Activated CD4-positive, alpha-beta memory T cell treated with anti-CD3 and anti-CD28 coated beads, Interleukin-2, amount 10 ng/mL, durations not matched to agents 7 days and 5 days (primary cell): ENCODE measurements at regions not wholly inside any gene's neighbourhood (a gene's known extent, or its start where the extent isn't known, plus 50 kb on each side); places are given as distances from the start of the nearest gene placed in this dataset.

Source experiments
- CTCF ChIA-PET: fragments of 350-600 bp; sonication (Branson Sonifier 250); formaldehyde crosslinking; loops from one replicate; lab custom pipeline; 2021; ENCODE audit warnings: antibody characterized with exemption, inconsistent platforms; lab: Charles Lee
- POLR2A ChIA-PET: fragments of 350-600 bp; sonication (Branson Sonifier 250); formaldehyde crosslinking; loops from one replicate; lab custom pipeline; 2021; ENCODE audit warnings: antibody characterized with exemption; lab: Charles Lee
- DNase-seq: peaks from one replicate; pipeline ENCODE4 v3.0.0-alpha.2; 2020
- H3K27ac Mint-ChIP-seq: one replicate; pipeline ENCODE4 v1.8.0; 2021; ENCODE audit warnings: mild to moderate bottlenecking, mixed read lengths
- H3K27me3 Mint-ChIP-seq: one replicate; pipeline ENCODE4 v1.8.0; 2021; ENCODE audit warnings: mixed read lengths
- H3K36me3 Mint-ChIP-seq: one replicate; pipeline ENCODE4 v1.8.0; 2021; ENCODE audit warnings: low read depth, mixed read lengths
- H3K4me1 Mint-ChIP-seq: one replicate; pipeline ENCODE4 v1.8.0; 2021; ENCODE audit warnings: mixed read lengths
- H3K4me3 Mint-ChIP-seq: one replicate; pipeline ENCODE4 v1.8.0; 2021; ENCODE audit warnings: mild to moderate bottlenecking, mixed read lengths
- H3K9me3 Mint-ChIP-seq: one replicate; pipeline ENCODE4 v1.8.0; 2021; ENCODE audit warnings: mixed read lengths

DNA sequence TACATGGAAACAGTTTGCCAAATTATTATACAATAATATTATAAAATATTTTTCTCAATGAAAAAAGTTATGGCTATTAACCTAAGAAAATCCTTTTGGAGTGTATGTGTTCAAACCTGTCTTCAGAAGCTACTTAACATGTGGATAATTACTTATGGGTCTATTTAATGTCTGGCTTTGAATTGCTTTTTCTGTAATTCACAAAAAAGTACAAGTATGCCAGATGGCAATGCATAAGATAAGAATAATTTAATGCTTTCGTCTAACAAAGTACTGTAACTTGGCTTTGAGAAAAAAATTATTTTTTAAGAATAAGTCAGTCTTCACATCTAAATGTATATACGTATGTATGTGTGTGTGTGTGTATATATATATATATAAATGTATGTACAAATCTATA is 1073.0 kb downstream of the TDRD15 start:
- Mint-ChIP-seq H3K36me3 (no peaks in the 10 kb centered on the region), H3K4me1 (no peaks in the 10 kb centered on the region), H3K27ac (no peak overlapping the region), H3K27me3 (no peaks in the 10 kb centered on the region), H3K9me3 (no peaks in the 10 kb centered on the region), H3K4me3 (no peak overlapping the region)
- DNase-seq: no peak
- POLR2A ChIA-PET: no interaction called here
- CTCF ChIA-PET: no interaction called here

DNA sequence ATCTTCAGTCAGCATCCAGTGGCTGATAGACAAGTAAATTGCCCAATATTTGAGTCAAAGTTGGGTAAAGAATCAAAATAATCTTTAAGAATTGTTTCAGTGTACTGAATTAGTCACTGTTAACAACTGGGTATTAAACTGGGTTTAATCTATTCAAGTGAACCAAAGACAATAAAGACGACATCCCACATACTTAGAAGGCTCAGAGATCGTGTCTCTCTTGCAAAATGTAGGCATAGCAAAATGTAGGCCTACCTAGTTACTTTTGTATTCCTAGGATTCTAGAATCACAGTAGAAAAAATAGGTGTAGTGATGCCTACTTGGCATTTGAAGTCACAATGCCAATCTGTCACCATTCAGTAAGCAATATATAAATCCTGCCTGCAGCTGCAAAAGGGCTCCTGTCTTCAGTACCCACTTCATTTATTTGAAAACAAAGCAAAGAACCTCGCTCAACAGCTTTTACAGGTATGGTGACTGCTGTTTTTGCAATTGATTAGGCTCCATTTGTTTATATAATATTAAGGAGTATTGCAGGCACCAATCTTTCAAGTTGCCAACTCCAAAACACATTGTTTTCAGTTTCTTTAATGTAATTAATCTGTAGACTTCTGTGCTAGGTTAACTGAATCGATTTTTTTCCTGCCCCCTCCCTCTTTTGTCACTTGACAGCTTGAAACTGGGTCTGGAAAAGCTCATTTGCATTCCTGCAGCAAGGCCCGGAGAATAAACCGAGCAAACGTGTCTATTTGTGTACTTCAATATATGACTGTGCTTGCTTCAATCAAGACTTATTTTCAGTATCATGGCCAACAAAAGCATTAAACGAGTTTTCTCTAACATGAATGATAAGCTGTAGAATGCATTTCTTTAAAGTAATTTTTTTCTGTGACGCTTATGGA is 1074.9 kb downstream of the TDRD15 start:
- ChIA-PET POLR2A (no interaction called here), CTCF (no interaction called here)
- no peak for DNase-seq
- Mint-ChIP-seq H3K9me3 (no peaks in the 10 kb centered on the region), H3K4me3 (no peak overlapping the region), H3K36me3 (no peaks in the 10 kb centered on the region), H3K27ac (no peak overlapping the region), H3K4me1 (no peaks in the 10 kb centered on the region), H3K27me3 (no peaks in the 10 kb centered on the region)

DNA sequence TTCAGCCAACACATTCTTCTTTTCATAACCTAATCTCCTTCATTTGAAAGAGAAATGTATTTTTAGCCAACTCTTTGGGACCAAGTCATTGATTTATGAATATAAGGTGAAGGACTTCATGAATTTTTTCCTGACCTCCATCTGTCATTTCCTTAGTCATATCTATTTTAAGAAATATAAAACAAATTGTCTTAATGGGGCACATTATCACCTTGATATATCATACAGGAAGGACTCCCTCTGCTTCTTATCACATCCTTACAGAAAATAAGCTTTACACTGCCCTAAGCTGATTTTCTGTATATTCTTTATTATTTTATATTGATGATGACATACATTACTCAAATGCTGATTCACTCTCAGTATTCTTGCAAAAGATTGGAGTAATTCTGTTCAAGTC is 1076.2 kb downstream of the TDRD15 start:
- ChIA-PET POLR2A (no interaction called here), CTCF (no interaction called here)
- DNase-seq: no peak

DNA sequence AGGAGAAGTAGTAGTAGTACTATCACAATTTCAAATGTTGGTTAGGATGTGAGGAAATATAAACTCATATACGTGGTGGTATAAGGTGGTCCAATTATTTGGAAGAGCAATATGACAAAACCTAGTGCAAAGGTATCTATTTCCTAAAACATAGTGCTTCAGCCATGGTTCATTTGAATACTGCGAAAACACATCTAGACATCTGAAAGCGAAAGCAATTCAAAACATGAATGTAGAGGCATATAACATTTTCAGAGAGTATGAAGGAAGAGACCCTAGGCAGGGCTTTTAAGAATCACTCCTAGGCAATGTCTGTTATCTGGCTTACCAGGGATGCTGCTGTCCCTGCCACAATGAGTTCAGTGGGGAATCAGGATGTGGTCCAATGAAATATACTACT is 1085.8 kb downstream of the TDRD15 start:
- H3K9me3 Mint-ChIP-seq: peaks cover 11% of the 10 kb centered on the region
- no peak overlapping the region for H3K27ac Mint-ChIP-seq
- no peak for DNase-seq
- no peaks in the 10 kb centered on the region for H3K4me1 Mint-ChIP-seq
- CTCF ChIA-PET: no interaction called here
- H3K27me3 Mint-ChIP-seq: no peaks in the 10 kb centered on the region
- H3K4me3 Mint-ChIP-seq: no peak overlapping the region
- H3K36me3 Mint-ChIP-seq: no peaks in the 10 kb centered on the region
- POLR2A ChIA-PET: no interaction called here

More for the DNA sequence above, 1076.2 kb downstream of the TDRD15 start:
- Mint-ChIP-seq H3K27ac (no peak overlapping the region), H3K4me1 (no peaks in the 10 kb centered on the region), H3K27me3 (no peaks in the 10 kb centered on the region), H3K4me3 (no peak overlapping the region), H3K9me3 (no peaks in the 10 kb centered on the region), H3K36me3 (no peaks in the 10 kb centered on the region)

DNA sequence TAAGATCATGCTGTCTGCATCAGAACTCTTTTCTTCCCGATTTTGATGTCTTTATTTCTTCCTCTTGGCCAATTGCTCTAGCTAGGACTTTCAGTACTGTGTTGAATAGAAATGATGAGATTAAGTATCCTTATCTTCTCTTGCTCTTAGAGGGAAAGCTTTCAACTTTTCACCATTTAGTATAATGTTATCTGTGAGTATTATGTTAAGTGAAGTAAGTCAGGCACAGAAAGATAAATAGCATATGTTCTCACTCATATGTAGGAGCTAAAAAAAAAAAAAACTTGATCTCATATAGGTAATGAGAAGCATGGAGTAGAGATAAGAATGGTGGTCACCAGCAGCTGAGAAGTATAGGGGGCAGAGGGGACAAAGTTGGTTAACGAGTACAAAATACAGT is 1089.5 kb downstream of the TDRD15 start:
- Mint-ChIP-seq H3K9me3 (peaks cover 8% of the 10 kb centered on the region), H3K27me3 (no peaks in the 10 kb centered on the region), H3K36me3 (no peaks in the 10 kb centered on the region), H3K4me1 (no peaks in the 10 kb centered on the region), H3K27ac (no peak overlapping the region), H3K4me3 (no peak overlapping the region)
- ChIA-PET POLR2A (no interaction called here), CTCF (no interaction called here)
- no peak for DNase-seq

DNA sequence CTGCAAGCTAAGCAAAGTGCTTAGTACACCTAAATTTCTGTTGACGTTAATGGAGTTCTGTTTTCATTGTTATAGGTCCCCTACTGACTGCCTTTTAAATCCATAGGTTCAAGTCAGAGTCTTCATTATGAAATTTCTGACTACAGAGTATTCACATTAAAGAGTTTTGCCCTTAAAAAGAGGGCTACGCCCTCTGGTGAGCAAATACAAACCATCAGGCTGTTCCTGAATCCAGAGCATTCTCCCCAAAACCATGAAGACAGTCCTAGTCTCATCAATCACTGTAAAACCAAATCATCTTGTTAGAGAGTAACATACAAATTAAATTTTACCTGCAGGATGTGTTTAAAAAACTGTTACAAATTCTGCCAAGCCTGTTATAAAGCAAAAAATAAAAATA is 1091.7 kb downstream of the TDRD15 start:
- Mint-ChIP-seq H3K27ac (no peak overlapping the region), H3K27me3 (no peaks in the 10 kb centered on the region), H3K36me3 (no peaks in the 10 kb centered on the region), H3K4me1 (no peaks in the 10 kb centered on the region), H3K4me3 (no peak overlapping the region), H3K9me3 (peaks cover 9% of the 10 kb centered on the region)
- POLR2A ChIA-PET: no interaction called here
- CTCF ChIA-PET: no interaction called here
- no peak for DNase-seq

DNA sequence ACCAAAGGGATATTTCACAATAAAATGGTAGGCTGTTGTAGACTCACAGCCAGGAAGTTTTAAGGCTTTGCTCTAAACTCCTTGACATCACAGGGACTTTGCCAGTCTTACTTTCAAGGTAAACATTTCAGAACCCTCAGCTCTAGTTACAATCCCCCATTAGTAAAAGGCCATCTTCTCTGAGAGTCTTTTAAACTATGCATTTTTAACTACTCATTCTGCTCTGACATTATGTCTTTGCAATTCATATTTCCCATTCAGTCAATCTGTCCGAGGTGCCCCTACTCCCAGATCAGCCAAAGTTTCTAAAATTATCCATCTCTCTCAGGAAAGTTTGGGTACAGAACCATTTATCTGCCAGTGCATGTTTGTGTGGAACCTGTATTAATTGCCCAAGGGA is 1094.1 kb downstream of the TDRD15 start:
- Mint-ChIP-seq H3K4me1 (no peaks in the 10 kb centered on the region), H3K27ac (no peak overlapping the region), H3K27me3 (no peaks in the 10 kb centered on the region), H3K9me3 (peaks cover 12% of the 10 kb centered on the region), H3K36me3 (no peaks in the 10 kb centered on the region), H3K4me3 (no peak overlapping the region)
- CTCF ChIA-PET: no interaction called here
- POLR2A ChIA-PET: no interaction called here
- DNase-seq: no peak

DNA sequence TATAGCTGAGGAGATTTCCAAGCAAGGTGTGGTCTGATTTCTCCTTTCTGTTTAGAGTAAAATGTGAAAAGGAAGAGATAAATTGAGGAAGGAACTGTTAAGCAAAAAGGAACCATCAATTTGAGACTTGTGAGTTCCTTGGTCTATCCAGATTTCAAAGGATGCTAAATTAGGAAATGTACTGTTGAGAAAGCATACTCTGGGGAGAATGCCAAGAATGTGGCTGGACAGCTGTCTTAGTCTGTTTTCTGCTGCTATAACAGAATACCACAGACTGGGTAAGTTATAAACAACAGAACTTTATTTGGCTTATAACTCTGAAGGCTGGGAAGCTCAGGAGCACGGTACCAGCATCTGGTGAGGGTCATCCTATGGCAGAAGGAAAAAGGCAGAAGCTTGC is 1097.2 kb downstream of the TDRD15 start:
- no peak overlapping the region for H3K27ac Mint-ChIP-seq
- no peak for DNase-seq
- no peaks in the 10 kb centered on the region for H3K27me3 Mint-ChIP-seq
- ChIA-PET CTCF (no interaction called here), POLR2A (no interaction called here)
- H3K9me3 Mint-ChIP-seq: peaks cover 18% of the 10 kb centered on the region
- no peak overlapping the region for H3K4me3 Mint-ChIP-seq
- no peaks in the 10 kb centered on the region for H3K4me1 Mint-ChIP-seq
- H3K36me3 Mint-ChIP-seq: no peaks in the 10 kb centered on the region

DNA sequence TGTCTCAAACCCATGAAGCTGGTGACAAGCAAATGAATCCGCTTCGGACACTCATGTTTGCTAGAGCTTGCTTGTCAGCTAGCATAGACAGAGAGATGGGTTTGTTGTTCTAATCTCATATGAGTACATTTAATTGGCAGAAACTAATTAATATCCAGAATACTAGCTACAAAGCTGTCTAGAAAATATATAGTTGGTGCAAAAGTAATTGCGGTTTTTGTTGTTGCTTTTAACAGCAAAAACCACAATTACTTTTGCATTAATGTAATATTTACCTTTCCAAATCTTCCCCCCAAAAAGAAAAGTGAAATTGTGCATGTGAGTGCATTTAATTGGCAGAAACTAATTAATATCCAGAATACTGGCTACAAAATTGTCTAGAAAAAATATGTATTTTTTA is 1115.2 kb downstream of the TDRD15 start:
- ChIA-PET CTCF (no interaction called here), POLR2A (no interaction called here)
- no peak overlapping the region for H3K4me3 Mint-ChIP-seq
- no peaks in the 10 kb centered on the region for H3K4me1 Mint-ChIP-seq
- no peak overlapping the region for H3K27ac Mint-ChIP-seq
- DNase-seq: no peak
- H3K9me3 Mint-ChIP-seq: peaks cover 7% of the 10 kb centered on the region
- no peaks in the 10 kb centered on the region for H3K36me3 Mint-ChIP-seq
- H3K27me3 Mint-ChIP-seq: no peaks in the 10 kb centered on the region

DNA sequence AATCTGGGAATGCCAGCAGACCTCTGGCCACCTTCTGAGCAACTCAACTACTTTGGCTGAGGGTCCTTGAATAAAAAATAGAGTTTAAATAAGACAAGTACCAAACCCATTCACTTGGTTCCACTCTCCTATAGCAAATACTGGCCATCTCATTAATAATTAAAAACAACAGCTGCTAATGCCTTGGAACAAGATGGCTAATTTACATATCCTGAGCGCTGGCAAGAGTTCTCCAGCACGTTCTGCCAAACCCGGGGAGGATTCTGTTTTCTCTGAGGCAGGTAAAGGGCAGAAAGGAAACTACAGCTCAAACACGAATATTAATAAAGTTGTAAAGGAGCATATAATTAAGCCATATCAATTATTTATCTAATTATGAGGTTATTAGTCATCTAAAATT is 1123.7 kb downstream of the TDRD15 start:
- H3K4me3 Mint-ChIP-seq: no peak overlapping the region
- CTCF ChIA-PET: no interaction called here

DNA sequence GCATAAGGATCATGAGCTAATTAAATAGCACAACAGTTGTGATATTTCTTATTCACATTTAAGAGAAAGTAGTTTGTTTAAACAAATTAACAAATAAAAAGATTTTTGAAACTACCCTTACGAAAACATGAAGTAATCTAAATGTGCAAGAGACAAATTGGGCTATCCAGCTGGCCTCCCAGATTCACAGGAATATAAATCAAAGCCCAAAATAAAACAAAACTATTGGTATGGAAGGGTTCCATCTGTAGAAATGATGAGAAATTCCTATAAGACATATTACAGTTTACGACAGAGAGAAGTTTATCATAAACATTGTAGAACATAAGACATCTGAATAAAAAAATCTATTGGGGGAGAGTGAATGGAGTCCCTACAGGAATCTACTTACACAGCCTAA is 1125.1 kb downstream of the TDRD15 start:
- POLR2A ChIA-PET: no interaction called here
- no peak overlapping the region for H3K4me3 Mint-ChIP-seq
- no peaks in the 10 kb centered on the region for H3K36me3 Mint-ChIP-seq
- H3K4me1 Mint-ChIP-seq: no peaks in the 10 kb centered on the region
- H3K27me3 Mint-ChIP-seq: no peaks in the 10 kb centered on the region
- DNase-seq: no peak
- CTCF ChIA-PET: no interaction called here
- no peak overlapping the region for H3K27ac Mint-ChIP-seq
- peaks cover 6% of the 10 kb centered on the region for H3K9me3 Mint-ChIP-seq

More for the DNA sequence above, 1123.7 kb downstream of the TDRD15 start:
- Mint-ChIP-seq H3K4me1 (no peaks in the 10 kb centered on the region), H3K36me3 (no peaks in the 10 kb centered on the region), H3K27ac (no peak overlapping the region), H3K27me3 (no peaks in the 10 kb centered on the region), H3K9me3 (peaks cover 6% of the 10 kb centered on the region)
- POLR2A ChIA-PET: no interaction called here
- DNase-seq: no peak

DNA sequence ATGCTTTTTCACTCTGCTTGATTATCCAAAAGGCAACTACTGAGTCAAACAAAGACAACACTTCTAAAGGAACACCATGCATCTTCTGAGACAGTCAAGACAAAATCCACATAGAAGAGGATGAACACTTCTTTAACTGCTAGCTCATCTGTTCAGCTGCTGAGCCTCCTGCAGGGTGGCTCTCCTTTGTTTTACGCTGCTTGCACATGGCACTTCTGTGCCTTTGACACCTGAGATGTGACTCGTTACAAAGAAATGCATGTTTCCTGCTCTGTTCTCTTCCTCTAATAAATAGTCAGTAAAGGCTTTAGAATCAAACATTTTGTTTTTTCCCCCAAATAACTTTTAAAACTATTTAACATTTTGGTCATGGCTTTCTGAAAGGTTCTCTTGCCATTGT is 1129.4 kb downstream of the TDRD15 start:
- ChIA-PET CTCF (no interaction called here), POLR2A (no interaction called here)
- Mint-ChIP-seq H3K4me1 (no peaks in the 10 kb centered on the region), H3K4me3 (no peak overlapping the region), H3K36me3 (no peaks in the 10 kb centered on the region), H3K27ac (no peak overlapping the region), H3K27me3 (no peaks in the 10 kb centered on the region), H3K9me3 (peaks cover 9% of the 10 kb centered on the region)
- DNase-seq: no peak

DNA sequence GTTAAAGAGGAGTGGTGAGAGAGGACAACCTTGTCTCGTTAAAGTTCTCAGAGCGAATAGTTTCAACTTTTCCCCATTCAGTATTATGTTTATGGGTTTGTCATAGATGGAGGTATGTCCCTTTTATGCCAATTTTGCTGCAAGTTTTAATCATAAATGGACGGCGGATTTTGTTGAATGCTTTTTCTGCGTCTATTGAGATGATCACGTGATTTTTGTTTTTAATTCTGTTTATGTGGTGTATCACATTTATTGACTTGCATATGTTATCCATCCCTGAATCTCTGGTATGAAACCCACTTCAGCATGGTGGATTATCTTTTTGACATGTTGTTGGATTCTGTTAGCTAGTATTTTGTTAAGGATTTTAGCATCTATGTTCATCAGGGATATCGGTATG is 1123.8 kb upstream of the KLHL29 start:
- ChIA-PET POLR2A (no interaction called here), CTCF (no interaction called here)
- H3K4me1 Mint-ChIP-seq: no peaks in the 10 kb centered on the region
- H3K36me3 Mint-ChIP-seq: no peaks in the 10 kb centered on the region
- no peaks in the 10 kb centered on the region for H3K9me3 Mint-ChIP-seq
- no peak overlapping the region for H3K27ac Mint-ChIP-seq
- H3K4me3 Mint-ChIP-seq: no peak overlapping the region
- H3K27me3 Mint-ChIP-seq: no peaks in the 10 kb centered on the region
- no peak for DNase-seq

DNA sequence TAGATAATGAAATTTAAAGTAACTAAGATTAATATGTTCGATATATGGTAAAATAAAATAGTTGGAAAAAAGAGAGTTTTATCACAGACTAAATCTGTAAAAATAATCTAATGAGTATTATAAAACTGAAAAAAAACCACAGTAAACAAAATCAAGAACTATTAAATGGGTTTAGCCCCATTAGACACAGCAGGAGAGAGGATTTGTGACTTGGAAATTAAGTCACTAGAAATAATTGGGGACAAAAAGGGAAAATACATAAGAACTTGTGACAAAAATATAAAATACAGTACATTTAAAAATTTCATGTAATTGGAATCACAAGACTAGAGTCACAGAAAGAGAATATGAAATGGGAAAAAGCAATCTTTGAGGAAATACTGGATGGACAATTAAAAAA is 1114.6 kb upstream of the KLHL29 start:
- Mint-ChIP-seq H3K4me1 (no peaks in the 10 kb centered on the region), H3K4me3 (no peak overlapping the region), H3K36me3 (no peaks in the 10 kb centered on the region), H3K27me3 (no peaks in the 10 kb centered on the region), H3K27ac (no peak overlapping the region), H3K9me3 (peaks cover 15% of the 10 kb centered on the region)
- no peak for DNase-seq
- ChIA-PET POLR2A (no interaction called here), CTCF (no interaction called here)
